22Rv1 (cell line): ENCODE measurements at regions not wholly inside any gene's neighbourhood (a gene's known extent, or its start where the extent isn't known, plus 50 kb on each side); places are given as distances from the start of the nearest gene placed in this dataset.

Experiments used
- ZFX ChIP-seq: fragments of 450-650 bp; IDR thresholded peaks from 2 replicates; pipeline ENCODE4 v1.6.1; 2017; ENCODE audit warnings: antibody characterized with exemption, borderline replicate concordance
- TF ChIP-seq, protein P1 (sequence below): fragments of 450-650 bp; IDR thresholded peaks from 2 replicates; pipeline ENCODE4 v1.5.1; 2017; ENCODE audit warnings: mild to moderate bottlenecking

DNA sequence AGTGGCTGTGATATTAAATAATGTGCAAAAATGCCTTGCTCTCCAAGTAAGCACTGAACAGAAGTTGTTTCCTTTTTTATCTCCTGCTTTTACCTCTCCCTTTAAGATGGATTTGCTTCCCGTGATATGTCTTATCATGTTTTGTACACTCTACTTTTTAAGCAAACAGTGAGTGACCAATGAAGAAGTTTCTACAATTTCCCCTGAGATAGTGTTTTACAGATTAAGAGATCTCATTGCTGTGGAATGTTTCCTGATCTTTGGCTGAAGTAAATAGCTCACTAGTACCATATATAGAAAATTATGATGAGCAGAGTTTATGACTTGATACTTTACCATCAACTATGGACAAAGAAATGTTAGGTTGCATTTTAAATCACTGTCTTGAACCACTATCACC, 184.8 kb upstream of the PDE3A start:
- TF ChIP-seq, protein P1, sequence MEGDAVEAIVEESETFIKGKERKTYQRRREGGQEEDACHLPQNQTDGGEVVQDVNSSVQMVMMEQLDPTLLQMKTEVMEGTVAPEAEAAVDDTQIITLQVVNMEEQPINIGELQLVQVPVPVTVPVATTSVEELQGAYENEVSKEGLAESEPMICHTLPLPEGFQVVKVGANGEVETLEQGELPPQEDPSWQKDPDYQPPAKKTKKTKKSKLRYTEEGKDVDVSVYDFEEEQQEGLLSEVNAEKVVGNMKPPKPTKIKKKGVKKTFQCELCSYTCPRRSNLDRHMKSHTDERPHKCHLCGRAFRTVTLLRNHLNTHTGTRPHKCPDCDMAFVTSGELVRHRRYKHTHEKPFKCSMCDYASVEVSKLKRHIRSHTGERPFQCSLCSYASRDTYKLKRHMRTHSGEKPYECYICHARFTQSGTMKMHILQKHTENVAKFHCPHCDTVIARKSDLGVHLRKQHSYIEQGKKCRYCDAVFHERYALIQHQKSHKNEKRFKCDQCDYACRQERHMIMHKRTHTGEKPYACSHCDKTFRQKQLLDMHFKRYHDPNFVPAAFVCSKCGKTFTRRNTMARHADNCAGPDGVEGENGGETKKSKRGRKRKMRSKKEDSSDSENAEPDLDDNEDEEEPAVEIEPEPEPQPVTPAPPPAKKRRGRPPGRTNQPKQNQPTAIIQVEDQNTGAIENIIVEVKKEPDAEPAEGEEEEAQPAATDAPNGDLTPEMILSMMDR: no peak
- no peak for TF ChIP-seq ZFX
